ENCODE measurements at regions not wholly inside any gene's neighbourhood (a gene's known extent, or its start where the extent isn't known, plus 50 kb on each side); places are given as distances from the start of the nearest gene placed in this dataset.
"Not testable (repeated sequence)": the region's sequence is repeated elsewhere in the genome, so short reads cannot be mapped to it uniquely, and the experiment has no call there.

DNA sequence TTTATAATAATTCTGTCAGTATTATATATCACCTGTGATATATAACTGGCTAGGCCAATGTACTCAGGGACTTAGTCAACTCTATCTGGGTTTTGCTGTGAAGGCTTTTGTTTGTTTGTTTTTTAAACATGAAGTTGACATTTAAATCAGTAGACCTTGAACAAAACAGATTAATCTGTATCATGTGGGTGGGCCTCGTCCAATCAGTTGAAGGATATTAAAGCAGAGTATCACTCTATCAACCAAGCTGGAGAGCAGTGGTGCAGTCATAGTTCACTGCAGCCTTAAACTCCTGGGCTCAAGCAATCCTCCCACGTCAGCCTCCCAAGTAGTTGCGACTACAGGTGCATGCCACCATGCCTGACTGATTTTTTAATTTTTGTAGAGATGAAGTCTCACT lies 870.2 kb downstream of the TYW1 start:
- TF ChIP-seq POLR2A (IDR thresholded peaks at IDR 0.05; ENCODE audit: low read depth, low read length) = no peak
- FAIRE-seq = no peak
- DNase-seq (ENCODE audit: insufficient read length, low spot score) = no peak

DNA sequence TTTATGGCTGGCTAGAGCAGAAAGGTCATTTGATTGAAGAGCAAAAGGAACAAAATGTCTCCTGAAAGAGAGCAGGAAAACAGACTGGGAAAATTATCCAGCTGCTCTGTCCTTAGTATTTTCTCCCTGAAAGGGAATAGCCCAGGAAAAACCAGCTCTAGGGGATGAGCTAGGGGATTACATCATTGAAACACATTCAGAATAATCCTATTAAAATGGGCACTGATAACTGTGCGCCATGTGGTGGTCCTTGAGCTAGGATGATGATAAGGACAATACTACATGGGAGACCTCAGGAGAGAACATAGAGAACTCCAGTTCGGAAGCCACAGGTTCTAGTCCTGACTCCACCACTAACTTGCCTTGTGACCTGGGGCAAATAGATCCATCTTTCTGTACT lies 873.8 kb downstream of the TYW1 start:
- no peak for FAIRE-seq
- TF ChIP-seq POLR2A (IDR thresholded peaks at IDR 0.05; ENCODE audit: low read depth, low read length) = no peak
- no peak for DNase-seq (ENCODE audit: insufficient read length, low spot score)

- no peak for DNase-seq (ENCODE audit: insufficient read length, low spot score)
- FAIRE-seq = no peak
- TF ChIP-seq POLR2A (IDR thresholded peaks at IDR 0.05; ENCODE audit: low read depth, low read length) = no peak
Measured at GRCh38 chr7:67875558-67875957, 878.9 kb downstream of the TYW1 start.

- no peak for FAIRE-seq
Measured at GRCh38 chr7:67878808-67879207, 882.2 kb downstream of the TYW1 start.

DNA sequence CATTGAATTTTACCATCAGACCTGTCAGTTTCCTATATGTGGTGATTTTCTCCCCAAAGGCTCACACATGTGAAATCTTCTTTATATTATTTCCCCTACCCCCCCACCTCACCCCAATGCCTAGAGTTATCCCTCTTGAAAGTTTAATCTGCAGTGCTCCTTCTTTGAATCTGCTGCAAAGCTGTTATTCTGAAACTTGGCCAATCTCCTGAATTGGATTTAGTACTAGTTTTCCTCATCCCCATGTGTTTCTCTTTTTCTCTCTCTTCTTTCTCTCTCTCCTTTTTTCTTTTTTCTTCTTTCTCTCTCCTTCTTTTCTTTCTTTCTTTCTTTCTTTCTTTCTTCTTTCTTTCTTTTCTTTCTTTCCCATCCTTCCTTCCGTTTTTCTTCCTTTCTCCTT lies 886.2 kb downstream of the TYW1 start:
- DNase-seq (ENCODE audit: insufficient read length, low spot score) = no peak
- TF ChIP-seq POLR2A (IDR thresholded peaks at IDR 0.05; ENCODE audit: low read depth, low read length) = no peak
- no peak for FAIRE-seq

More at GRCh38 chr7:67878808-67879207, 882.2 kb downstream of the TYW1 start:
- TF ChIP-seq POLR2A (IDR thresholded peaks at IDR 0.05; ENCODE audit: low read depth, low read length) = no peak
- no peak for DNase-seq (ENCODE audit: insufficient read length, low spot score)

- TF ChIP-seq POLR2A (IDR thresholded peaks at IDR 0.05; ENCODE audit: low read depth, low read length) = no peak
- DNase-seq (ENCODE audit: insufficient read length, low spot score) (no peak), FAIRE-seq (no peak)
Measured at GRCh38 chr7:67890316-67890715, 893.7 kb downstream of the TYW1 start.

DNA sequence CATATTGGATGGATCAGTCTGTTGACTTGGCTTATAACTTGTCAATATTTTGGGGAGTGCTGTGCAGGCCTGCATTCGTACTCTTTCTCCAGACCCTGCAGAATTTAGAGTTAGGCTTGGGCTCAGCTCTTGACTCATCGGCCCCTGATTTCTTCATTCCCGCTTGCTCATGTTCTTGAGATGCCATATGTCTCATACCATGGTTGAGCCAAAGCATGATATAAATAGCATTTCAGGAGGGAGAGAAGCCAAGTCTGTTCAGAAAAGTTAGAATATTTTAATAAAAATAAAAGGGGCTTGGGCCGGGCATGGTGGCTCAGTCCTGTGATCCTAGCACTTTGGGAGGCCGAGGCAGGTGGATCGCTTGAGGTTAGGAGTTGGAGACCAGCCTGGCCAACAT lies 898.1 kb downstream of the TYW1 start:
- no peak for TF ChIP-seq POLR2A (IDR thresholded peaks at IDR 0.05; ENCODE audit: low read depth, low read length)
- FAIRE-seq (no peak), DNase-seq (ENCODE audit: insufficient read length, low spot score) (no peak)

DNA sequence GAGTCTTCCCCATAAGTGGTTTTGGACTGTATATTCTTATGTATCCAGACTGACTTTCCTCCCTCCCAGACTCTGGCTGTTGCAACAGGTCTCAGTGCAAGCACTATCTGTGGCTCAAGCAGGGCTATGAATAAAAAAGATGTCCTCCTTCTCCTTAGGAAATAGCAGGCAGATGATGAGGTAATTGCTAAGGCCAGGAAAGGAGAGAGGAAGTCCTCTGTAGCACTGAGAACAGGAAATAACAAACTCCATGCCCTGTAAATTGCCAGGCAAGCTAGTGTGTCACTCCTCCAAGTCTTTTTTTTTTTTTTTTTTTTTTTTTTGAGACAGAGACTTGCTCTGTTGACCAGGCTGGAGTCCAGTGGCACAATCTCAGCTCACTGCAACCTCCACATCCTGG lies 900.1 kb downstream of the TYW1 start:
- FAIRE-seq (no peak), DNase-seq (ENCODE audit: insufficient read length, low spot score) (no peak)
- TF ChIP-seq POLR2A (IDR thresholded peaks at IDR 0.05; ENCODE audit: low read depth, low read length) = no peak

DNA sequence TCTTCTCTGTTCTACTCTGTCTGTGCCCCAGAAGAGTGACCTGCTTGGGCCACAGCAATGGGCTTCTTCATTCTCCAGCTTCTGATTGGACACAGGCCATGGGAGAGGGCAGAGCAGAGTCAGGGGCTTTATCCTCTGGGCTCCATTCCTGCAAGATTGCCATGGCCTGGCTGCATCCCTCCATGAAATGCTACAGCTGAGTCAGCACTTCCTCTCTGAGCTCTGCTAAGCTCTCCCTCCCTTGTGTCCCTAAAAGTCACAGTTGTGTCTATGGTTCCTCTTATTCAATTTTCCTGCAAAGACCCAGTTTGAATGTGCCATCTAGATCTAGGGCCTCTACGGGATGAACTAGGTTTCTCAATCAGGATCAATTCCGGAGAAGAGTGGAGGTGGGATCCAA lies 903.8 kb downstream of the TYW1 start:
- no peak for TF ChIP-seq POLR2A (IDR thresholded peaks at IDR 0.05; ENCODE audit: low read depth, low read length)
- FAIRE-seq (no peak), DNase-seq (ENCODE audit: insufficient read length, low spot score) (no peak)

GRCh38 chr7:67901808-67902480 lies 905.3 kb downstream of the TYW1 start:
- FAIRE-seq = no peak
- TF ChIP-seq POLR2A (IDR thresholded peaks at IDR 0.05; ENCODE audit: low read depth, low read length) = no peak
- no peak for DNase-seq (ENCODE audit: insufficient read length, low spot score)

GRCh38 chr7:67907792-67908191 lies 911.2 kb downstream of the TYW1 start:
- no peak for FAIRE-seq
- no peak for TF ChIP-seq POLR2A (IDR thresholded peaks at IDR 0.05; ENCODE audit: low read depth, low read length)
- no peak for DNase-seq (ENCODE audit: insufficient read length, low spot score)

- no peak for TF ChIP-seq POLR2A (IDR thresholded peaks at IDR 0.05; ENCODE audit: low read depth, low read length)
- no peak for FAIRE-seq
Measured at GRCh38 chr7:67912437-67912836, 915.8 kb downstream of the TYW1 start.

DNA sequence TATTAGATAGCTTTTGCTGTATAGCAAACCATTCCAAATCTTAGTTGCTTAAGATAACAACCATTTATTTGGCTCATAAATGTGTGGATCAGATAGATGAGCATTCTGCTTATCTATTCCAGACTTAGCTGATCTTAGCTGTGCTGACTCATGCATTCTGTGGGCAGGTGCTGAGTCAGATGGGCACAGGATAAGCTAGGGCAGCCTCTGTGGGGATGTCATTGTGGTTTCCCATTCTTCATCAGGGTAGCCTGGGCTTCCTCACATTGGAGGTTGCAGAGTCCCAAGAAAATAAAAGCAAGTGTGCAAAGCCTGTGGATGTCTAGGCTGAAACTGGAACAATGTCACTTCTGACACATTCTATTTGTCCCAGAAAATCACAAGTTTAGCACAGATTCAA lies 917.0 kb downstream of the TYW1 start:
- DNase-seq (ENCODE audit: insufficient read length, low spot score) (peak; percentile 3), FAIRE-seq (no peak)
- TF ChIP-seq POLR2A (IDR thresholded peaks at IDR 0.05; ENCODE audit: low read depth, low read length) = no peak

More at GRCh38 chr7:67912437-67912836, 915.8 kb downstream of the TYW1 start:
- DNase-seq (ENCODE audit: insufficient read length, low spot score) = no peak

- DNase-seq (ENCODE audit: insufficient read length, low spot score); FAIRE-seq: not testable (repeated sequence)
Measured at GRCh38 chr7:67916111-67916510, 919.5 kb downstream of the TYW1 start.

DNA sequence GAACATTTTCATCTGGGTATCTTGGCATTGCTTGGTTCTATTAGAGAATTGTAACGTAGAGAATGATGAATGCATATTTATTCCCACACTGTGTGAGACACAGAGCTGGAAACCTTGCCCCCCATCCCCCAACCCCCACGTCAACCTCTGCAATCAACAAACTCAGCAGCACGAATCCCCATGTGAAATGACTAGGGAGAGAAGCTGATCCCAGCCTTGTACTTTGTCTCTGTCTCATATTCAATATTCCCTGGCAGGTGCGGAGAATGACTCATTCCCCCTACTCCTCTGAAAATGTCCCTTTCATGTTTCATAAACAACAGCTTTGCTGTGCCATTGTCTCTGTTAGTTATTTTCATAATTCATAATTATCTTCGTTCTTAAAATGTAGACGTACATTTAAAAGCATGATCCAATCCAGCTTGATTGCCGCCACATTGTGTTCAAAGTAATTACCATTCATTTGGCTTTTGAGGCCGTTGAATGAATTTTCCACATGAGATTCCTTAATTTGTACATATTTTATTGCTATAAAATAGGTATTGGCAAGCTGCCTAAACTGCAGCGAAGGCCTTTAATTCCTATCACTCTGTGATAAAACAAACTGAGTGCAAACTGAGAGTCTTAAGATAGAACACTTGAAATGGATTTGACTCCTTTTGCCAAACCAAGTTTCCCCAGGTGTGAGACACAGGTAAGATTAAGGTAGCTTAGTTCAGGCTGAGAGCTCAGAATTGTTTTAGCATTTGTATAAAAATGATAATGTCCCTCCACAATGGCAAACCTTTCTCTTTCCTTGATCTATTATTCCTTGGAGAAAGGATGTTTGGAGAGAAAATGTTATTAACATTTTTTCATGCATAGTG lies 920.2 kb downstream of the TYW1 start:
- no peak for FAIRE-seq
- no peak for DNase-seq (ENCODE audit: insufficient read length, low spot score)
- no peak for TF ChIP-seq POLR2A (IDR thresholded peaks at IDR 0.05; ENCODE audit: low read depth, low read length)

All from H54 (cell line).